H9 (cell line): ENCODE measurements at regions not wholly inside any gene's neighbourhood (a gene's known extent, or its start where the extent isn't known, plus 50 kb on each side); places are given as distances from the start of the nearest gene placed in this dataset.

Experiments
- DNase-seq: peaks from one replicate; pipeline ENCODE4 v3.0.0-alpha.2; 2017
- H2AFZ ChIP-seq: one replicate; pipeline ENCODE4 v1.6.1; 2013; ENCODE audit warnings: mild to moderate bottlenecking, low read length, control low read depth, moderate library complexity
- H2AK5ac ChIP-seq: 2 replicates; pipeline ENCODE4 v1.6.1; 2013; ENCODE audit warnings: low read length, control low read depth, mixed read lengths; ENCODE audit not compliant: insufficient read length
- H2BK120ac ChIP-seq: one replicate; pipeline ENCODE4 v1.6.1; 2013; ENCODE audit warnings: low read depth, mild to moderate bottlenecking, low read length, control low read depth, inconsistent platforms; ENCODE audit not compliant: poor library complexity, severe bottlenecking
- H2BK12ac ChIP-seq: 2 replicates; pipeline ENCODE4 v1.6.1; 2013; ENCODE audit warnings: low read length, control low read depth, mixed read lengths, low read depth; ENCODE audit not compliant: insufficient read length
- H2BK15ac ChIP-seq: 2 replicates; pipeline ENCODE4 v1.6.1; 2013; ENCODE audit warnings: low read depth, low read length, control low read depth
- H2BK20ac ChIP-seq: one replicate; pipeline ENCODE4 v1.6.1; 2013; ENCODE audit warnings: low read depth, mild to moderate bottlenecking, low read length, control low read depth, inconsistent platforms; ENCODE audit not compliant: poor library complexity, severe bottlenecking
- H2BK5ac ChIP-seq: 2 replicates; pipeline ENCODE4 v1.6.1; 2013; ENCODE audit warnings: low read length, control low read depth, mixed read lengths; ENCODE audit not compliant: insufficient read length
- H3K14ac ChIP-seq: 2 replicates; pipeline ENCODE4 v1.6.1; 2013; ENCODE audit warnings: low read length, control low read depth; ENCODE audit not compliant: insufficient read depth
- H3K18ac ChIP-seq: 2 replicates; pipeline ENCODE4 v1.6.1; 2013; ENCODE audit warnings: low read depth, mild to moderate bottlenecking, mixed read lengths, low read length, control low read depth; ENCODE audit not compliant: insufficient read length
- H3K23ac ChIP-seq: 2 replicates; pipeline ENCODE4 v1.6.1; 2013; ENCODE audit warnings: low read length, control low read depth, mixed read lengths, low read depth; ENCODE audit not compliant: insufficient read length
- H3K23me2 ChIP-seq: 2 replicates; pipeline ENCODE4 v1.6.1; 2013; ENCODE audit warnings: low read depth, mild to moderate bottlenecking, mixed read lengths, low read length, control low read depth; ENCODE audit not compliant: insufficient read length, poor library complexity, severe bottlenecking
- H3K27ac ChIP-seq: 2 replicates; pipeline ENCODE4 v1.5.1; 2013; ENCODE audit warnings: low read length, control low read depth, mixed read lengths, low read depth; ENCODE audit not compliant: insufficient read length
- H3K27me3 ChIP-seq: 2 replicates; pipeline ENCODE4 v1.6.1; 2013; ENCODE audit warnings: low read length, control low read depth, inconsistent platforms; ENCODE audit not compliant: insufficient read depth
- H3K4ac ChIP-seq: 2 replicates; pipeline ENCODE4 v1.6.1; 2013; ENCODE audit warnings: low read depth, mild to moderate bottlenecking, control low read depth, inconsistent platforms, low read length, moderate library complexity
- H3K4me1 ChIP-seq: 2 replicates; pipeline ENCODE4 v1.6.1; 2013; ENCODE audit warnings: low read length, control low read depth, inconsistent platforms; ENCODE audit not compliant: insufficient read depth
- H3K4me2 ChIP-seq: 2 replicates; pipeline ENCODE4 v1.6.1; 2013; ENCODE audit warnings: low read length, control low read depth, mixed read lengths; ENCODE audit not compliant: insufficient read length, insufficient read depth
- H3K56ac ChIP-seq: 2 replicates; pipeline ENCODE4 v1.6.1; 2013; ENCODE audit warnings: low read depth, mild to moderate bottlenecking, mixed read lengths, low read length, control low read depth; ENCODE audit not compliant: insufficient read length
- H3K79me1 ChIP-seq: 2 replicates; pipeline ENCODE4 v1.6.1; 2013; ENCODE audit warnings: low read depth, mild to moderate bottlenecking, moderate library complexity, low read length, control low read depth, inconsistent platforms; ENCODE audit not compliant: insufficient read depth, poor library complexity, severe bottlenecking
- H3K79me2 ChIP-seq: 2 replicates; pipeline ENCODE4 v1.6.1; 2013; ENCODE audit warnings: low read length, control low read depth, inconsistent platforms; ENCODE audit not compliant: insufficient read depth
- H3K9ac ChIP-seq: 2 replicates; pipeline ENCODE4 v1.6.1; 2013; ENCODE audit warnings: low read length, control low read depth, mixed read lengths; ENCODE audit not compliant: insufficient read length; ENCODE audit errors: extremely low read depth
- H3K9me3 ChIP-seq: one replicate; pipeline ENCODE4 v1.6.1; 2013; ENCODE audit warnings: low read depth, low read length, inconsistent platforms; ENCODE audit not compliant: control insufficient read depth
- H3T11ph ChIP-seq: one replicate; pipeline ENCODE4 v1.6.1; 2013; ENCODE audit warnings: mild to moderate bottlenecking, low read length, control low read depth, inconsistent platforms
- H4K20me1 ChIP-seq: one replicate; pipeline ENCODE4 v1.6.1; 2013; ENCODE audit not compliant: control insufficient read depth, insufficient read length, insufficient read depth
- H4K5ac ChIP-seq: 2 replicates; pipeline ENCODE4 v1.6.1; 2013; ENCODE audit warnings: low read depth, mild to moderate bottlenecking, mixed read lengths, low read length, control low read depth; ENCODE audit not compliant: insufficient read length
- H4K8ac ChIP-seq: replicated peaks from 2 replicates; pipeline ENCODE4 v1.6.1; 2013; ENCODE audit warnings: low read length, control low read depth, mixed read lengths, low read depth; ENCODE audit not compliant: insufficient read length
- H4K91ac ChIP-seq: 2 replicates; pipeline ENCODE4 v1.6.1; 2013; ENCODE audit warnings: low read depth, mild to moderate bottlenecking, moderate library complexity, mixed read lengths, low read length, control low read depth; ENCODE audit not compliant: insufficient read length
- H3K27ac Mint-ChIP-seq, 3 experiments: 2 replicates in 2 of 3; 3 replicates in 1 of 3; pipeline ENCODE4 v1.8.0; 2020 to 2021; ENCODE audit warnings: mixed read lengths in 3 of 3, mild to moderate bottlenecking in 1 of 3, moderate library complexity in 1 of 3
- H3K27me3 Mint-ChIP-seq: 2 replicates; pipeline ENCODE4 v1.8.0; 2021; ENCODE audit warnings: low read depth, mild to moderate bottlenecking, moderate library complexity, mixed read lengths
- H3K36me3 Mint-ChIP-seq, 3 experiments: 2 replicates in 2 of 3; 3 replicates in 1 of 3; pipeline ENCODE4 v1.8.0; 2020 to 2021; ENCODE audit warnings: low read depth in 3 of 3, mixed read lengths in 3 of 3; ENCODE audit not compliant: insufficient read depth in 1 of 3
- H3K4me1 Mint-ChIP-seq, 2 experiments: 2 replicates each; pipeline ENCODE4 v1.8.0; 2020; ENCODE audit warnings: mixed read lengths in 2 of 2
- H3K4me3 Mint-ChIP-seq, 2 experiments: 2 replicates in 1 of 2; 3 replicates in 1 of 2; pipeline ENCODE4 v1.8.0; 2020 to 2021; ENCODE audit warnings: mild to moderate bottlenecking in 2 of 2, mixed read lengths in 2 of 2, moderate library complexity in 1 of 2
- H3K9me3 Mint-ChIP-seq, 2 experiments: 2 replicates in 1 of 2; 3 replicates in 1 of 2; pipeline ENCODE4 v1.8.0; 2020; ENCODE audit warnings: mild to moderate bottlenecking in 2 of 2, mixed read lengths in 2 of 2, moderate library complexity in 1 of 2
- CTCF ChIP-seq: fragments of 200-600 bp; sonication (generic); conservative IDR thresholded peaks from 3 replicates; pipeline ENCODE4 v1.8.0; 2021; ENCODE audit warnings: antibody characterized with exemption, mild to moderate bottlenecking
- WGBS: extraction: QIAGEN DNeasy Blood & Tissue Kit; methylation state at CpG from one replicate; pipeline ENCODE4 v1.1.7; 2013; ENCODE audit warnings: missing lambda C conversion rate, low lambda C conversion rate, mixed read lengths; ENCODE audit not compliant: insufficient read length; ENCODE audit errors: extremely low coverage; 5-methylcytosine and 5-hydroxymethylcytosine counted together

- no peak overlapping the region for H4K91ac ChIP-seq
- H2BK5ac ChIP-seq: no peak overlapping the region
- no peak overlapping the region for H3K4ac ChIP-seq
- no peak overlapping the region for H4K5ac ChIP-seq
- H2BK12ac ChIP-seq: no peak overlapping the region
- H3K23ac ChIP-seq: no peak overlapping the region
- H3K79me2 ChIP-seq: no peaks in the 10 kb centered on the region
- H3K27ac ChIP-seq: no peak overlapping the region
- H4K8ac ChIP-seq: no peak overlapping the region
- no peaks in the 10 kb centered on the region for H3K9me3 Mint-ChIP-seq
- H3K56ac ChIP-seq: no peak overlapping the region
- H3K4me2 ChIP-seq: no peak overlapping the region
- H2BK20ac ChIP-seq: no peak overlapping the region
- TF ChIP-seq CTCF: no peak
- H3T11ph ChIP-seq: no peak overlapping the region
- no peak for DNase-seq
- H3K4me1 ChIP-seq: no peaks in the 10 kb centered on the region; the same call in 1 of the 2 replicates
- H2BK15ac ChIP-seq: no peak overlapping the region
- H3K4me3 Mint-ChIP-seq: no peak overlapping the region
- no peaks in the 10 kb centered on the region for H3K79me1 ChIP-seq
- no peak overlapping the region for H2BK120ac ChIP-seq
- H2AK5ac ChIP-seq: no peak overlapping the region
- H3K14ac ChIP-seq: no peak overlapping the region
- H3K27ac Mint-ChIP-seq: no peak overlapping the region
- no peaks in the 10 kb centered on the region for H4K20me1 ChIP-seq
- no peaks in the 10 kb centered on the region for H3K27me3 ChIP-seq
- H3K4me1 Mint-ChIP-seq: peaks cover 12 to 13% of the 10 kb centered on the region in 2 experiments
- H3K27me3 Mint-ChIP-seq: no peaks in the 10 kb centered on the region
- H3K9ac ChIP-seq: no peak overlapping the region
- WGBS: no CpG with 5 or more reads among the region's 2 CpGs
- no peak overlapping the region for H2AFZ ChIP-seq
- H3K36me3 Mint-ChIP-seq: no peaks in the 10 kb centered on the region
- H3K9me3 ChIP-seq: no peaks in the 10 kb centered on the region
- H3K23me2 ChIP-seq: no peaks in the 10 kb centered on the region
- H3K18ac ChIP-seq: no peak overlapping the region
Observed at GRCh38 chr5:159650803-159651202, 265.5 kb upstream of the ADRA1B start.
